ENCODE measurements at regions not wholly inside any gene's neighbourhood (a gene's known extent, or its start where the extent isn't known, plus 50 kb on each side); places are given as distances from the start of the nearest gene placed in this dataset.
"Not testable (repeated sequence)": the region's sequence is repeated elsewhere in the genome, so short reads cannot be mapped to it uniquely, and the experiment has no call there.

DNA sequence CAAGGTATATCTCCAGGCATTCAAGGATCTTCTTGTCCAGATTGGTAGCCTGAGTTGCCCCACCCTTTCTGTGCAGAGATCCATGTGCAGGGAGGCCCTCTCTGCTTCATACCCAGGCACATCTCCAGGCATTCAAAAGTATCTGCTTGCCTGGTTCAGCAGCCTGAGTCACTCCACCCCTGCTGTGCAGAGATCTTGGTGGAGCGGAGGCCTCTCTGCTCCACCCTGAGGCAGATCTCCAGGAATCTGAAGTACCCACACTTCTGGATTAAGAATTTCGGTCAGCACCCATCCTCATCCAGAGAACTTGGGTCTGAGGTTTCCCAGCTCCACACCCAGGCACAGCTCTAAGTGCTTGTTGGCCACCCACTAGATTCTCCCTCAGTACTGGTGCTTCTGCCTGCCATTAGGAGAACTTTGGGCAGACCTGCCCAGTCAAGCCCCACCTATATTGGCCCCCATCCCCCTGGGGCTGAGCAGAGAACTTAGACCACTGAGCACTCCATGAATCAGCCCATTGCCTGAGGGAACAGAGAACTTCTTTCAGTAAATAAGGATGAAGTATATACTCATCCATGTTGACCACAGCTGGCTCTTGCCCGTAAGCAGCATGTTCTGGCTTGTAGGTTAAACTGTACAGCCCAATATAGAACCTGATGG, 199.5 kb upstream of the ZCCHC13 start:
- DNase-seq (ENCODE audit: low spot score): no peak
- in situ Hi-C loops (cut with HindIII; ENCODE audit: low sequenced_read_pairs): no loop called here

DNA sequence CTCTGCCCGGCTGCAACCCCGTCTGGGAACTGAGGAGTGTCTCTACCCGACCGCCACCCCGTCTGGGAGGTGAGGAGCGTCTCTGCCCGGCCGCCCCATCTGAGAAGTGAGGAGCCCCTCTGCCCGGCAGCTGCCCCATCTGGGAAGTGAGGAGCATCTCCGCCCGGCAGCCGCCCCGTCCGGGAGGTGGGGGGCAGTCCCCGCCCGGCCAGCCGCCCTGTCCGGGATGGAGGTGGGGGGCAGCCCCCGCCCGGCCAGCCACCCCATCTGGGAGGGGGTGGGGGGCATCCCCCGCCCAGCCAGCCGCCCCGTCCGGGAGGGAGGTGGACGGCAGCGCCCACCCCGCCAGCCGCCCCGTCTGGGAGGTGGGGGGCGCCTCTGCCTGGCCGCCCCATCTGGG, 205.6 kb upstream of the ZCCHC13 start:
- in situ Hi-C loops (cut with HindIII; ENCODE audit: low sequenced_read_pairs); DNase-seq (ENCODE audit: low spot score): not testable (repeated sequence)

DNA sequence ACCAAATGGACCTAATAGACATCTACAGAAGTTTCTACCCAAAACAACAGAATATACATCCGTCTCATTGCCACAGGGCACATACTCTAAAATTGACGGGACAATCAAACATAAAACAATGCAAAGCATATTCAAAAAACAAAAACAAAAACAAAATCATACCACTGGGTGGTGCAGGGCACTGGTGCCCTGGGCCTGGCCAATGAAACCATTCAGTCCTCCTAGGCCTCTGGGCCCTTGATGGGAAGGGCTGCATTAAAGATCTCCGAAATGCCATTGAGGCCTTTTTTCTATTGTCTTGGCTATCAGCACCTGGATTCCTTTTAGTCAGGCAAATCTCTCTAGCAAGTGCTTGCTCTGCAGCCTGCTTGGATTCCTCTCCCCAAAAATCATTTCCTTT, 213.9 kb upstream of the ZCCHC13 start:
- DNase-seq (ENCODE audit: low spot score): no peak
- in situ Hi-C loops (cut with HindIII; ENCODE audit: low sequenced_read_pairs): no loop called here

DNA sequence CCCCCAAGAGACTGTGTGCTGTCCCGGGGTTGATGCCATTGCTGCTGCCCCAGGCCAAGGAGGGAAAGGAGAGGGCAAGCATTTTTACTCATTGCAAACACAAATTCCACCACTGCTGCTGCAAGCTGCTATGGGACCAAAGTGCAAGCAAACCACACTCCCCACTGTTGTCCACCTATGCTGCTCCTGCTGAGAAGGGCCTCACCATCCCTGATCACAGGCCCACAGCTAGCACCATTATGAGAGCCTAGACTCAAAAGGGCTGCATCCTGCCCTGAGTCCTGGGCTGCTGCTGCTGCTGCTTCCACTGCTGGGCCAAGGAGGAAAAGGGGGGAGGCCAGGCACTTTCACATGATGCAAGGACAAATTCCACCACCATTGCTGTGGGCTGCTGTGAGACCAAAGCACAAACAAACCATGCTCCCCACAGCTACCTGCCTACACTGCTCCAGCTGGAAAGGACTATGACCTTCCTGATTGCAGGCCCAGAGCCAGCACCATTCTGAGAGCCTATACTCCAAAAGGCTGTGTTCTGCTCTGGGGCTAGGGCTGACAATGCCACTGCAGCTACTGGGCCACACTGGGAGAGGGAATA, 218.2 kb upstream of the ZCCHC13 start:
- no peak for DNase-seq (ENCODE audit: low spot score)
- in situ Hi-C loops (cut with HindIII; ENCODE audit: low sequenced_read_pairs): no loop called here

DNA sequence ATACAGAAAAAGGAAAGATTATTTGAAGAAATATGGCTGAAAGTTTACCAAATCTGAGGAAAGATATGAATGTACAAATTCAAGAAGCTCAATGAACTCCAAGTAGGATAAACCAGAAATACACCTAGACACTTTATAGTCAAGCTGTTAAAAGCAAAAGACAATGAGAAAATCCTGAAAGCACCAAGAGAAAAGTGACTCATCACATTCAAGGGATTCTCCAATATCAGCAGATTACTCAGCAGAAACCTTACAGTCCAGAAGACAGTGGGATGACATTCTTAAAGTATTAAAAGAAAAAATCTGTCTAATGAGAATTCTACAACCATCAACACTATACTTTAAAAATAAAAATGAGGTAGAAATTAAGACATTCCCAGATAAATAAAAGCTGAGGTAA, 223.8 kb upstream of the ZCCHC13 start:
- in situ Hi-C loops (cut with HindIII; ENCODE audit: low sequenced_read_pairs): no loop called here
- DNase-seq (ENCODE audit: low spot score): no peak

DNA sequence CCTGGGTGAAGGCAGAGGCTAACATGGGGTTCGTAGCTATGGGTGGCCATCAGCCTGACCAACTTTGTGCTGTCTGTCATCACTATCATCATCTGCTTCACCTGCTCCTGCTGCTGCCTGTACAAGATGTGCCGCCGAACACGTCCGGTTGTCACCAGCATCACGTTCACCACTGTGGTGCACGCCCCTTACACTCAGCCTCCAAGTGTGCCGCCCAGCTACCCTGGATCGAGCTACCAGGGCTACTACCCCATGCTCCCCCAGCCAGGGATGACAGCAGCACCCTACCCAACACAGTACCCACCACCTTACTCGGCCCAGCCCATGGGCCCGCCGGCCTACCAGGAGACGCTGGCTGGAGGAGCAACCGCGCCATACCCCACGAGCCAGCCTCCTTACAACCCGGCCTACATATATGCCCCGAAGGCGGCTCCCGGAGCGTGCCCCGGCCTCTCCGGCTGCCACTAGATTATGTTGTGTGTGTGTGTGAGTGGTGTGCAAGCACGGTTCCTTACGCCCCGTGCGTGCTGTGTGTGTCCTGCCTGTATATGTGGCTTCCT, 213.4 kb upstream of the XIST start:
- no peak for DNase-seq (ENCODE audit: low spot score)
- in situ Hi-C loops (cut with HindIII; ENCODE audit: low sequenced_read_pairs): no loop called here

DNA sequence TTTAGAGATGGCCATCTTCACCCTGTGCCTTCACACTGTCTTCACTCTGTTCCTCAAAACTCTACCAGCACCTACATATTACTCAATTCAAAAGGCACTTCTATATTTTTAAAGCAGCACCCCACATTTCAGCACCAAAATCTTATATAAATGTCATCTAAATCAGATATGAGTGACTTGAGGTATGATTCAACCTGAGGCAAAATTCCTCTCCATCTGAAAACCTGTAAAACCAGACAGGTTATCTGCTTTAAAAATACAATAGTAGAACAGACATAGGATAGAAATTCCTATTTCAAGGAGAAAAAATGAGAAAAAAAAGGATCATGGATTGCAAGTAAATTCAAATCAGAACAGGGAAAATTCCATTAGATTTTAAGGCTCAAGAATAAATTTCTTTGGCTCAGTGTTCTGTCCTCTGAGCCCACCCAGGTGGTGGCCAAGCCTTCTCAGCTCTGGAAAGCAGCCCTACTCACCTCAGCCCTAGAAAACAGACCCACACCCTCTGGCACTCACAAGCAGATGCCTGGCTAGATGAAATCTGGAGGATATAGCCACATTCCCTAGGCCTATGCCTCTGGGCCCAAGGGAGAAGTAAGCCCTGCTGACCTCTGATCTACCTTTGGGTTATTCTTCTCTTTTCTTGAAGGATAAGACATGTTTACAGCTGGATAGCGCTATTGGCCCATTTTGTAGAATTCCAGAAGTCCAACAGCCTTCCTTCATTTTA, 211.1 kb upstream of the XIST start:
- DNase-seq (ENCODE audit: low spot score): no peak
- in situ Hi-C loops (cut with HindIII; ENCODE audit: low sequenced_read_pairs): no loop called here

DNA sequence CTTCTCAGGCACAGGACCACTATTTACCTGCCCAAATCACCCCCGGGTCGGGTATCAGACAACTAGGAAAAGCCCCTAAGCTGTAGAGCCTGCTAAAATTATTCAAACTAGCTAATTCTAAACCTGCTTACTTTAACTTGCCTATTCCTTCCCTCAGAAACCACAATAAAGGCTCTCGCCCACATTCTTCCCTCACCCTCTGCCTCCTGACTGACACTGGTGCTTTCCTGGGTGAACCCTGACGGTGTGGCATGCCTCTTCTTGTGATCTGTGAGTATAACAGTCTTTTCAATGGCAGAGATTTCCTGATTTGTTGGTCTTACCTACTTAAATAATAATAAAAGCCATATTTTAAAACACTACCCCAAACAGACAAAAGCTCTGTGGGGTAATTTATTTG, 209.4 kb upstream of the XIST start:
- no peak for DNase-seq (ENCODE audit: low spot score)
- in situ Hi-C loops (cut with HindIII; ENCODE audit: low sequenced_read_pairs): no loop called here

DNA sequence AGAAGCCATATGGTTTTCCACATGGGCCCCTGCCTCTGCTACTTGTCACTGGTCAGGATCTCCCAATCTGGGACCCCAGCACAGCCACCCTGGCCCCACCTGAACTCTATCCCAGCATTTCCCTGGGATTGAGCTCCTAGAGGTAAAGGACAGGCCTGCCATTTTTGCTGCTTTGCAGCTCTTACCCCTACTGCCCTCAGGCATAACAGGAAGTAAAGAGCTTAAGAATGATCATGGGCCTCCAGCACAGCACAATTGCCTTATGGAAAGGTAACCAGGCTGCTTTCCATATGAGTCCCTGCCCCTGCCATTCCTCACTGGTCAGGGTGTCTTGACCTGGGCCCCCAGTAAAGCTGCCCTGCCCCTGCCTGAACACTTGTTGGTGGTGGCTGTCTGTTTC, 196.6 kb upstream of the XIST start:
- no peak for DNase-seq (ENCODE audit: low spot score)
- in situ Hi-C loops (cut with HindIII; ENCODE audit: low sequenced_read_pairs): no loop called here

DNA sequence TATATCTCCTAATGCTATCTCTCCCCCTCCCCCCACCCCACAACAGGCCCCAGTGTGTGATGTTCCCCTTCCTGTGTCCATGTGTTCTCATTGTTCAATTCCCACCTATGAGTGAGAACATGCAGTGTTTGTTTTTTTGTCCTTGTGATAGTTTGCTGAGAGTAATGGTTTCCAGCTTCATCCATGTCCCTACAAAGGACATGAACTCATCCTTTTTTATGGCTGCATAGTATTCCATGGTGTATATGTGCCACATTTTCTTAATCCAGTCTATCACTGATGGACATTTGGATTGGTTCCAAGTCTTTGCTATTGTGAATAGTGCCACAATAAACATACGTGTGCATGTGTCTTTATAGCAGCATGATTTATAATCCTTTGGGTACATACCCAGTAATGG, 181.6 kb upstream of the XIST start:
- in situ Hi-C loops (cut with HindIII; ENCODE audit: low sequenced_read_pairs); DNase-seq (ENCODE audit: low spot score): not testable (repeated sequence)

DNA sequence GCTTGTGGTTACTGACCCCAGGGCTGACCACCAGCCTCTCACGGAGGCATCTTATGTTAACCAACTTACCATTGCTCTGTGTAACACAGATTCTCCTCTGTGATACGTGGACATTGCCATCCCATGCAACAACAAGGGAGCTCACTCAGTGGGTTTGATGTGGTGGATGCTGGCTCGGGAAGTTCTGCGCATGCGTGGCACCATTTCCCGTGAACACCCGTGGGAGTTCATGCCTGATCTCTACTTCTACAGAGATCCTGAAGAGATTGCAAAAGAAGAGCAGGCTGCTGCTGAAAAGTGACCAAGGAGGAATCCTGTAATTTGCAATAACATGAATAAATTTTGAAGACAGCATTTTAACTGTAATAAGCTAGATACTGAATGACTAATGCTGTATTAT, 179.0 kb upstream of the XIST start:
- DNase-seq (ENCODE audit: low spot score); in situ Hi-C loops (cut with HindIII; ENCODE audit: low sequenced_read_pairs): not testable (repeated sequence)

DNA sequence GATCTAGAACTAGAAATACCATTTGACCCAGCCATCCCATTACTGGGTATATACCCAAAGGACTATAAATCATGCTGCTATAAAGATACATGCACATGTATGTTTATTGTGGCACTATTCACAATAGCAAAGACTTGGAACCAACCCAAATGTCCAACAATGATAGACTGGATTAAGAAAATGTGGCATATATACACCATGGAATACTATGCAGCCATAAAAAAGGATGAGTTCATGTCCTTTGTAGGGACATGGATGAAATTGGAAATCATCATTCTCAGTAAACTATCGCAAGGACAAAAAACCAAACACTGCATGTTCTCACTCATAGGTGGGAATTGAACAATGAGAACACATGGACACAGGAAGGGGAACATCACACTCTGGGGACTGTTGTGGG, 178.3 kb upstream of the XIST start:
- DNase-seq (ENCODE audit: low spot score); in situ Hi-C loops (cut with HindIII; ENCODE audit: low sequenced_read_pairs): not testable (repeated sequence)

DNA sequence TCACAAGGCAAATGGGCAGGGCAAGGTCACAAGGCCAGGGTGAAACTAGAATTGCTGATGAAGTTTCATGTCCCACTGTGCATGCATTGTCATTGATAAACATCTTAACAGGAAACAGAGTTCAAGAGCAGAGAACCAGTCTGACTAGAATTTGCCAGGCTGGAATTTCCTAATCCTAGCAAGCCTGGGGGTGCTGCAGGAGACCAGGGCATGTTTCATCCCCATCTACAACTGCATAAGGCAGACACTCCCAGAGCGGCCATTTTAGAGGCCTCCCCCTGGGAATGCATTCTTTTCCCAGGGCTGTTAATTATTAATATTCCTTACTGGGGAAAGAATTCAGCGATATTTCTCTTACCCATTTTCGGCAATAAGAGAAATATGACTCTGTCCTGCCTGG, 172.6 kb upstream of the XIST start:
- DNase-seq (ENCODE audit: low spot score); in situ Hi-C loops (cut with HindIII; ENCODE audit: low sequenced_read_pairs): not testable (repeated sequence)

DNA sequence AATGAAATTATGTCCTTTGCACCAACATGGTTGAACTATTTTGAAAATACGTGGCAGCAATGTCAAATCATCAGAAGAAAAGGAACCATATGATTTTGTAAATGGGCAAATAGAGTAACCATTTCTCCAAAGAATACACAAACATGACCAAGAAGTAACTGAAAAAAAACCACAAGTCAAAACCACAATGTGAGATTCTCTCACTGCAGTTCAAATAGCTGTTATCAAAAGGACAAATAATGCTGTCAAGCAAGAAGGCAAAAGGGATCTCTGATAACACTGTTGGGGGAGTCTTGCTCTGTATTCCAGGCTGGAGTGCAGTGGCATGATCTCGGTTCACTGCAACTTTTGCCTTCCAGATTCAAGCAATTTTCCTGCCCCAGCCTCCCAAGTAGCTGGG, 170.7 kb upstream of the XIST start:
- in situ Hi-C loops (cut with HindIII; ENCODE audit: low sequenced_read_pairs): no loop called here

DNA sequence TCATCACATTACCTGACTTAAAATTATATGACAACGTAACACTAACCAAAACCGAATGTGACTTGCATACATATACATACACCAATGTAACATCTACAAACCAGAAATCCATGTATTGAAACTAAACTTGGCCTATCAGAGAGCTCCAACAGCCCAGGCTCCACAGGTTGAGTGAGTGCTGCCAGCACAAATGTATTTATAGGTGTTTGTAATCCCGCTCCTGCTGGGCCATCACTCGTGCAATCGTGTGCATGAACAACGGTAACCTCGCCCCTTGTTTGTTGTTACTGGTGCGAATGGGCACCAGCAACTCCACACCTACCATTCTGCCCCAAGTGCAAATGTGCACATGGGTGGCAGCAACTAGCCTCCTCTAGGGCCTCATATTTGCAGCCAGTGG, 165.7 kb upstream of the XIST start:
- in situ Hi-C loops (cut with HindIII; ENCODE audit: low sequenced_read_pairs): no loop called here
- no peak for DNase-seq (ENCODE audit: low spot score)

More for the DNA sequence above, 170.7 kb upstream of the XIST start:
- DNase-seq (ENCODE audit: low spot score): no peak

DNA sequence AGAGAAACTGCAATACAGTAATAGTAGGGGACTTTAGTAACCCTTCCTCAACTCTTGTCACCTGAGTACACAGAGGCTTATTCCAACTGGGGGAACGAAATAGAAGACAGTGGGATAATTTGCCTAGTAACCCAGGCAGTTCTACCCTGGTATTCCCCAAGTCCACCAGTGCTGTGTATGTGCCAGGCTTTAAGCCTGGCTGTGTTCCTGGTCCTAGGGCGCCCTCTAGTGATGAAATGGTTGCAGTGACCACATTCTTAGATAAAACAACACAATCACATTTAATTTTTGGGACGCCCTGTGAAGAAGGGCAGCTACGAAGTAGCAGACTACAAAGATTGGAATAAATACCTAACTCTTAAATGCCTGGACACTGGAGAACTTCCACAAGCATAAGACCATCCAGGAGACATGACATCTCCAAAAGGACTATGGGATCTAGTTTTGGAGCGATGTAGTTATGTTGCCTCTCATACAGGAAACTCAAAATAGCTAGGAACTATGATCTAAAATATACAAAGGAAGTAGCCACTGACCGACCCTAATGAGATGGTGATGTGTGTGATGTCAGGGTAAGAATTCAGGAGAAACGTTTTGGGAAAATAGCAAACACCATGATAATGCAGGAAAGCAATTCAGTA, 163.0 kb upstream of the XIST start:
- peak; percentile 64 for DNase-seq (ENCODE audit: low spot score)
- in situ Hi-C loops (cut with HindIII; ENCODE audit: low sequenced_read_pairs): no loop called here

DNA sequence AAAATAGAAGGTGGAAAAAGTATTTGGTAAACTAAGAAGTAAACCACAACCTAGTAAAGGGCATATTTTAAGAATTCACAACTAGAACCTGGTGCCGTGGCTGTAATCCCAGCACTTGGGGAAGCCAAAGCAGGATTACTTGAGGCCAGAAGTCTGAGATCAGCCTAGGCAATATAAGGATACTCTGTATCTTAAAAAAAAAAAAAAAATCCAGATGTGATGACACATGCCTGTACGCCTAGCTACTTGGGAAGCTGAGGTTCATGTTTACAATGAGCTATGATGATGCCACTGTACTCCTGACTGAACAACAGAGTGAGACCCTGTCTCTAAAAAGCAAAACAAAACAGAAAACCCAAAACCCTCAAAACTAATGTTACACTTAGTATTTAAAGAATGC, 156.5 kb upstream of the XIST start:
- no peak for DNase-seq (ENCODE audit: low spot score)
- in situ Hi-C loops (cut with HindIII; ENCODE audit: low sequenced_read_pairs): no loop called here

DNA sequence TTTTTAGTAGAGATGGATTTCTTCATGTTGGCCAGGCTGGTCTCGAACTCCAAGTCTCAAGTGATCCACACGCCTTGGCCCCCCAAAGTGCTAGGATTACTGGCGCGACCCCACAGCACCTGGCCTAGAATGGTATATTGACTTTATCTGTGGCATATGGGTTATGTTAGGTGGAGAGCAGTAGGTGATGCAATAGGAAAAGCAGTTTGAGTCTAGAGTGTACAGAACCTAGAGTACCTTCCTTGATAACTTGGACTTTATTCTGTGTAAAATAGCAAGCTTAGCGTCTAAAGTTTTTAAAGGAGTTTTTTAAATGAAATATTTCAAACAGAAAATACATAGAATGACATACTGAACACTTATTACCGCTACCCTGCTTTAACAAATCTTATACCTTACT, 139.5 kb upstream of the XIST start:
- no peak for DNase-seq (ENCODE audit: low spot score)
- in situ Hi-C loops (cut with HindIII; ENCODE audit: low sequenced_read_pairs): no loop called here

DNA sequence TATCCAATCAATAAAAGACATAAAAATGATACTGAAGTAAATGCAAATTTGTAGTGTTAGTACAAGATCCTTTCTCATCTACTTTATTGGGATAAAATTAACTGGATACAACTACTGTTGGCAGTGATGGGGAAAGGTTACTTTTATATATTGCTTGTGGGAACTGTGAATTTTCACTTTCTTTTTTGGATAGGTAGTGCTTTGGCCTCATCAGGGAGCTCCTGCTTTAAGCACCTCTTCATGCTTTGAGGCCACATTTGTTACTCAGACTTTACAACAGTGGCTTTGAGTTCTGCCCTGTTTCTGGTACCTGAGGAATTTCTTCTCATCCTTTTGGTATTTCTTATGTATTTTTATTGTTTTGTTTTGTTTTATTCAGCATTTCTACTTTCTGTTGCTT, 134.7 kb upstream of the XIST start:
- in situ Hi-C loops (cut with HindIII; ENCODE audit: low sequenced_read_pairs): no loop called here
- no peak for DNase-seq (ENCODE audit: low spot score)

DNA sequence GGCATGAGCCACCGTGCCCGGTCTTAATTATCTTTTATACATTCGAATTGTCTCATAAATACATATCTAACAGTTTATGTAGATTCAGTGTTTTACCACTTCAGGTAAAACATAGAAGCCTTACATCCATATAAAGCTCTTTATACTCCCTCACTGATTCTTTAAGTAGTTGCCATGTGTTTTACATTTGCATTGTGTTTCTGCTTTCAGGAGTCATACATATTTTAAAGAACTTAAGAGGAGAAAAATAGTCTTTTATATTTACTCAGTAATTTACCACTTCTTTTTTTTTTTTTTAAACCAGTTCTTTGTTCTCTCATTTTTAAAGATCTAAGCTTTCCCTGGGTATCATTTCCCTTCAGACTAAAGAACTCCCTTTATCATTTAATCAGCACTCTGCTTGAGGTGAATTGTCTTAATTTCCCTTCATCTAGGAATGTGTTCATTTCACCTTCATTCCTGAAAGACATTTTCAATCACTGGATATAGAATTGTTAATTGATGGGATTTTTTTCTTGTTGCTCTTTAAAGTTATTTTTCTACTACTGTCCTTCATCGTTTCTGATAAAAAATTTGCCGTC, 127.1 kb upstream of the XIST start:
- in situ Hi-C loops (cut with HindIII; ENCODE audit: low sequenced_read_pairs): no loop called here
- no peak for DNase-seq (ENCODE audit: low spot score)

Measured in G401 (cell line).